ENCODE measurements at regions not wholly inside any gene's neighbourhood (a gene's known extent, or its start where the extent isn't known, plus 50 kb on each side); places are given as distances from the start of the nearest gene placed in this dataset.

GRCh38 chr12:5203720-5204119, 160.0 kb downstream of the KCNA5 start:
- TF ChIP-seq EP300 (IDR thresholded peaks at IDR 0.05), result no peak
- TF ChIP-seq, protein P1, sequence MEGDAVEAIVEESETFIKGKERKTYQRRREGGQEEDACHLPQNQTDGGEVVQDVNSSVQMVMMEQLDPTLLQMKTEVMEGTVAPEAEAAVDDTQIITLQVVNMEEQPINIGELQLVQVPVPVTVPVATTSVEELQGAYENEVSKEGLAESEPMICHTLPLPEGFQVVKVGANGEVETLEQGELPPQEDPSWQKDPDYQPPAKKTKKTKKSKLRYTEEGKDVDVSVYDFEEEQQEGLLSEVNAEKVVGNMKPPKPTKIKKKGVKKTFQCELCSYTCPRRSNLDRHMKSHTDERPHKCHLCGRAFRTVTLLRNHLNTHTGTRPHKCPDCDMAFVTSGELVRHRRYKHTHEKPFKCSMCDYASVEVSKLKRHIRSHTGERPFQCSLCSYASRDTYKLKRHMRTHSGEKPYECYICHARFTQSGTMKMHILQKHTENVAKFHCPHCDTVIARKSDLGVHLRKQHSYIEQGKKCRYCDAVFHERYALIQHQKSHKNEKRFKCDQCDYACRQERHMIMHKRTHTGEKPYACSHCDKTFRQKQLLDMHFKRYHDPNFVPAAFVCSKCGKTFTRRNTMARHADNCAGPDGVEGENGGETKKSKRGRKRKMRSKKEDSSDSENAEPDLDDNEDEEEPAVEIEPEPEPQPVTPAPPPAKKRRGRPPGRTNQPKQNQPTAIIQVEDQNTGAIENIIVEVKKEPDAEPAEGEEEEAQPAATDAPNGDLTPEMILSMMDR (IDR thresholded peaks at IDR 0.05), result no peak

All from stomach (tissue), 4 donors.